22Rv1 (cell line): ENCODE measurements at regions not wholly inside any gene's neighbourhood (a gene's known extent, or its start where the extent isn't known, plus 50 kb on each side); places are given as distances from the start of the nearest gene placed in this dataset.

Experiments
- CTCF ChIP-seq: fragments of 450-650 bp; IDR thresholded peaks from 2 replicates; pipeline ENCODE4 v1.5.1; 2017; ENCODE audit warnings: mild to moderate bottlenecking
- ZFX ChIP-seq: fragments of 450-650 bp; IDR thresholded peaks from 2 replicates; pipeline ENCODE4 v1.6.1; 2017; ENCODE audit warnings: antibody characterized with exemption, borderline replicate concordance

- no peak for TF ChIP-seq CTCF
- no peak for TF ChIP-seq ZFX
Observed at GRCh38 chr15:70261083-70261482, 163.4 kb upstream of the TLE3 start.
